ENCODE measurements at regions not wholly inside any gene's neighbourhood (a gene's known extent, or its start where the extent isn't known, plus 50 kb on each side); places are given as distances from the start of the nearest gene placed in this dataset.

DNA sequence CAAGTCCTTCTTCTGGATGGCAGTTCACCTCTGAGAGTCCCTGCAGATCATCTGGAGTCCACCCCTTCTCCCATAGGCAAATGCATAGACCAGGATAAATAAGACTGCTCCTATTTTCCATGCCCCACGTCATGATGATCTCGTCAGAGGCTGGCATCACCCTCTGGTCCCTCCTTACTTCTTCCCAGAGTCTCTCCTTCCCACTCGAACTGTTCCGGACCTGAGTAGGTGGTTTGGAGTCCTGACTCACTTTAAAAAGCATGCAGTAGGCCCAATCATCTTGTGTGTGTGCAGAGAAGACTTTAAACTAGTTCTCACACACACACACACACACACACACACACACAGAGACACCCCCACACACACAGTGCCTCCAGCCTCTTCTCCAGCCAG is 72.0 kb downstream of the SOX9 start:
- TF ChIP-seq GATA2 (IDR thresholded peaks at IDR 0.05; ENCODE audit: low read depth, low read length) (no peak), GATA3 (IDR thresholded peaks at IDR 0.05; ENCODE audit: low read depth, low read length) (no peak)

DNA sequence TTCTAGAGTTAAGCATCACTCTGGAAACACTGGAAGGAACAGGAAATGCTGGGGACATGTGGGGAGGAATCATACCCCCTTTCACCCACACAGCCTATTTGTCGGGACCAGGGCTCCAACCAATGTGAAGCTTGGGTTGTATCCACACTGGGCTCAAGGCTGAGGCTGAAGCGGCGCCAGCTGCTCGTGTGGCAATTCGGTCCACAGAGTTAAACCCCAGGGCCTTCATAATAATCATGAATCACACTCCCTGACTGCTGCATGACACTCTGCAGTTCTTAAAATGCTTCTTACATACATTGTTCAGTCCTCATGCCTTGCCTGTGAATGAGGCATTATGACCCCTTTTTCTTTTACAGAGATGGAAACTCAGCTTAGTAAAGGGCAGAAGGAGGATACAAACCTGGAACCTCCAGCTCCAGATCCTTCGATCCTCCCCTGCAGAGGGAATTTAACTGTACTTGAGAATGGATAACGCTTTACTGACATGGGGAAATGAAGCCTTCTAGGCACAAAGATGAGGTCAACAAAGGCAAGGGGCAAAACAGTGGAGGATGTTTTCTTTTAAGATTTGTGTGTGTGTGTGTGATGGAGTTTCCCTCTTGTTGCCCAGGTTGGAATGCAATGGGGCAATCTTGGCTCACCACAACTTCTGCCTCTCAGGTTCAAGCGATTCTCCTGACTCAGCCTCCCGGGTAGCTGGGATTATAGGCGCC is 72.7 kb downstream of the SOX9 start:
- no peak for TF ChIP-seq GATA2 (IDR thresholded peaks at IDR 0.05; ENCODE audit: low read depth, low read length)
- no peak for TF ChIP-seq GATA3 (IDR thresholded peaks at IDR 0.05; ENCODE audit: low read depth, low read length)

DNA sequence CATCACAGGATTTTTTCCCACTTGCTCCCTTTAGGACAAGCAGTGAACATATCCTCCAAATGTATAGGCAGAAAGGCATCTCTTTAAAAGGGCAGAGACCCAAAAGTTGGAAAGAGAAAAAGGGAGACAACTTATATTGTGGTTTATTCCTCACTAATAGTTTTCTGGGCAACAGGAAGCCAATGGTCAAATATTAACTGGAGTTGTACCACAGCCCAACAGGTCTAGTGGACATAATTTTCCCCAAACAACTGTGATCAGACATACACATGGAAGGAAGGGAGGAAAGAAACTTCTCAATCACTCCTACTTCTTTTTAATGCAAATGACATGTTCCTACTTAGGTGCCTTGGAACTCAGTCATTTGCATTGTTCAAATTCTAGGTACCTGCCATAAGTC is 78.4 kb downstream of the SOX9 start:
- TF ChIP-seq GATA3 (IDR thresholded peaks at IDR 0.05; ENCODE audit: low read depth, low read length) (no peak), GATA2 (IDR thresholded peaks at IDR 0.05; ENCODE audit: low read depth, low read length) (no peak)

DNA sequence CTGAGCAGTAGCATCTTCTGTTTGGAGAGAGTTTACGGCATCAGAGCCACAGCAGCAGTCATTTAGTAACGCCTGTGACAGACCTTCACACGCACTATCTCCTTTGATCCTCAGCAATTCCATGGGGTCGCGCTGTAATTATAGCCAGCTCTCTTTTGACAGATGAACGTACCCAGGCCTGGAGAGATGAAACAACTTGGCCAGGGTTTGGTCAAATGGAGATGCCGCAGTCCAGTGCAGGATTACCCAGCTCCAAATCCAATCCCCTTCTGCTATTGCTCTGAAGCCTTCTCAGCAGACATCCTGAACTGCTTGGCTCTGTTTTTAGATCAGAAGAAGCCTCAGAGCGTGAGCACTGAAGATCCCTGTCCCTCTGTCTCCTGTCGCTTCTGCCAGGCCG is 83.9 kb downstream of the SOX9 start:
- TF ChIP-seq GATA2 (IDR thresholded peaks at IDR 0.05; ENCODE audit: low read depth, low read length) (no peak), GATA3 (IDR thresholded peaks at IDR 0.05; ENCODE audit: low read depth, low read length) (no peak)

DNA sequence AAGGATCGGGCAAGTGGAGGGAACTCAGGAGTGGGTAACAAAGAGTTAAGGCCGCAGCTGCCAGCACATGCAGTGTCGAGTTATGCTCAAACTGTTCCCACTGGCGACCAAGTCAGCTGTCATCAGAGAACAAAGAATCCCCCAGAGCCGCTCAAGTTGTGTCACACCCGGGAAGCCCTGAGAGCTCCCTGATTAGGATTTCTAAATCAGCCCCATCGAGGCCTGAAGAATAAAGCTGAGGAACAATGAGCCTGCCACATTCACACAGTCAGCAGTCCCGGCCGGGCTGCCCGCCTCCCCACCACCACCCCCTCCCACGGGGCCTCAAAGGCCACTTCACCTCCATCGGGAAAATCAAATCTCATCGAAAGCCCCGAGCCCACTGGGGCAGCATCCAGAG is 84.5 kb downstream of the SOX9 start:
- TF ChIP-seq GATA3 (IDR thresholded peaks at IDR 0.05; ENCODE audit: low read depth, low read length) = no peak
- TF ChIP-seq GATA2 (IDR thresholded peaks at IDR 0.05; ENCODE audit: low read depth, low read length) = no peak

DNA sequence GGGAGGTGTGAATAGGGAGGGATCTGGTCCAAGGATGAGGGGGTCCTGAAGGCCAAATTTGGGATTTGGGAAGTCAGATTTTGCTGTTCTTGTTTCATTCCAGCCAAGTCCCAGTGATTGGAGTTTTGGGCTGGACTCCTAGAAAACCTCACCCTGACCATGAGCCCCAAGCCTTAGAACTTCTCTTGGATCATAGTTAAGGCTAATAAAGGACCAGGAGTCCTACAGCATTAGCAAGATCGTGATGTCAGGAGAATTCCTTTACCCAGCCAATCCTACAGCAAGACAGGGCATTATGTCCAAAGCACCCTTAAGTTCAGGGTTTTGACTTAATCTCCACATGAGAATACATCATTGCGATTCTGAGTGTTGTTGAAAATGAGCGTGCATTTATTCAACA is 85.0 kb downstream of the SOX9 start:
- TF ChIP-seq GATA2 (IDR thresholded peaks at IDR 0.05; ENCODE audit: low read depth, low read length) (no peak), GATA3 (IDR thresholded peaks at IDR 0.05; ENCODE audit: low read depth, low read length) (no peak)

DNA sequence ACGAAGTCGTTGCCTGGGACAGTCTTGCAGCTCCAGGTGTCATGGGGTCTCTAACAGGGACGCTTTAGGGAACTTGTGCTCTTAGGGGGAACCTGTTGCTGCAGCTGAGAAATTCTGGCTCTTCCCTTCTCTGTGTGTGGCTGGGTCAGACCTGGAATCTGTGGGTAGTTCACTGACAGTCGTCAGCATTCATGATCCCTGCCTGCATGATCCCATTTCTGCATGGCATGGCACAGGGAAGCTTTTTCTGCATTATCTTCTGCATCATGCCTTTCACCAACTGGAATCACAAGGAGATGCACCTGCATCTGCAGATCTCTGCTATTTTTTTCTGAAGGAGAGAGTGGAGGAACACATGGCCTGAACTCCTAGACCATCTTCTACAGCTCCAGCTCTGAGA is 85.6 kb downstream of the SOX9 start:
- TF ChIP-seq GATA2 (IDR thresholded peaks at IDR 0.05; ENCODE audit: low read depth, low read length) (no peak), GATA3 (IDR thresholded peaks at IDR 0.05; ENCODE audit: low read depth, low read length) (no peak)

DNA sequence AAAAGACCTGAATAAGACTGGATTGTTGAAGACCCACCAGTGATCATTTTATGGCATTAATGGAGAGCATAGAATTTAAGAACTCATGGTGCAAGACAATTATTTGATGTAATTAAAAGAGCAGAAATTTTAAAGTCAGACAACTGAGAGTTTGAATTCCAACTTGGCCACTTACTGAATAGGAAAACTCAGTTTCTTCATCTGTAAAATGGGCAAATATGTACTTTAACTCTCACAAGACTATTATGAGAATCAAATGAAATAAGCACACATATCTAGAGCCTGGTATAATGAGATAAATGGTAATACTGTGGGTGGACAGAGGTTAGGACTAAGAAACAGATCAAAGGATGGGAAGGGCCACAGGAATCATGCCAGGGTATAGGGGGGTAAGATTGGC is 88.0 kb downstream of the SOX9 start:
- TF ChIP-seq GATA3 (IDR thresholded peaks at IDR 0.05; ENCODE audit: low read depth, low read length) (no peak), GATA2 (IDR thresholded peaks at IDR 0.05; ENCODE audit: low read depth, low read length) (no peak)

DNA sequence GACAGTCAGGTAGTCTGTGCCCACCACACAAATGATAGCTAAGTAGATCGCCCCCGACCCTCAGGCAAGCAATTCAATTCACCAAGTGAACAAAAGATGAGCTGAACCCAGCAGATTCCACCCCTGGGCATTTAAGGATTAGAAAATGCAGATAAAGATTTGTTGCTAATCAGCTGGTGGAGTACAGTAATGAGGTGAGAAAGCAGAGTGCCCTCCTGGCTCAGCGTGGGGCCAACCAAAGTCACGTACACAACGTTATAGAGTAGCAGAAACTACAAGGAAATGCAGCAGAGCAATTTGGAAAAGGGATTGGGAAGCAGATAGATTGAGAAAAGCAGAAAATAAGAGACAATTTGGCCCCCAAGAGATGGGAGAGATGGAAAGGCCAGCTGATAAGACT is 91.2 kb downstream of the SOX9 start:
- no peak for TF ChIP-seq GATA2 (IDR thresholded peaks at IDR 0.05; ENCODE audit: low read depth, low read length)
- TF ChIP-seq GATA3 (IDR thresholded peaks at IDR 0.05; ENCODE audit: low read depth, low read length) = no peak

DNA sequence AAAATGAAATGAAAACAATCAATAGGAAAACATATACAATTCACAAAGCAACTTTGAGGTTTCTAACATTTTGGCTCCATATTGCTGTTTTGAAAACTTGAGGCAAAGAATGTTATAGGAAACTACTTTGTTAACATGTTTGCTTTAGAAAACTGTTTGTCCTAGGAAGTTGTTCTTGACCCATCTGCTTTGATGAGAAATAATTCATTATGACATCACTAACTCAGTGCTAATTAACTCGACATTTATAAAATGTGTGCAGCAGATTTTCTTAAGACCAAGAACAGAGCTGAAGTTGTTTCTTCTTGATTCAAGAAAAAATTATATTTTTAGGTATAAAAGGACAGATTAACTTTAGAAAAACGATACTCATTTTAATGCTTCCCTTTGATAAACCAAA is 94.7 kb downstream of the SOX9 start:
- no peak for TF ChIP-seq GATA2 (IDR thresholded peaks at IDR 0.05; ENCODE audit: low read depth, low read length)
- TF ChIP-seq GATA3 (IDR thresholded peaks at IDR 0.05; ENCODE audit: low read depth, low read length) = no peak

DNA sequence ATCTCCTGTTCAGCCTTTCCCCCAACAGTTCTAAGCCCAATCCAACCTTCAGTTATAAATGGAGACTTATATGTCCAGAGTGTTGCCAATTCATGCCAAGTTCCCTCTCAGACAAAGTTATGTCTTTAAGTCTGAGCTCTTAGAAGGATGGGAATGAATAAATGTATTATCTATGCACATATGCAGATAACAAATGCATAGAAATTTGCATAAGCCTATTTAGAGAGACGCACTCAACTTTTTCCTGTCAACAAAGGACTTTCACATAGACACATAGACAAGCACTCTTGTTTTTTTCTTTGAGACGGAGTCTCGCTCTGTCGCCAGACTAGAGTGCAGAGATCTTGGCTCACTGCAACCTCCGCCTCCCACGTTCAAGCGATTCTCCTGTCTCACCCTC is 95.1 kb downstream of the SOX9 start:
- TF ChIP-seq GATA3 (IDR thresholded peaks at IDR 0.05; ENCODE audit: low read depth, low read length) (no peak), GATA2 (IDR thresholded peaks at IDR 0.05; ENCODE audit: low read depth, low read length) (no peak)

DNA sequence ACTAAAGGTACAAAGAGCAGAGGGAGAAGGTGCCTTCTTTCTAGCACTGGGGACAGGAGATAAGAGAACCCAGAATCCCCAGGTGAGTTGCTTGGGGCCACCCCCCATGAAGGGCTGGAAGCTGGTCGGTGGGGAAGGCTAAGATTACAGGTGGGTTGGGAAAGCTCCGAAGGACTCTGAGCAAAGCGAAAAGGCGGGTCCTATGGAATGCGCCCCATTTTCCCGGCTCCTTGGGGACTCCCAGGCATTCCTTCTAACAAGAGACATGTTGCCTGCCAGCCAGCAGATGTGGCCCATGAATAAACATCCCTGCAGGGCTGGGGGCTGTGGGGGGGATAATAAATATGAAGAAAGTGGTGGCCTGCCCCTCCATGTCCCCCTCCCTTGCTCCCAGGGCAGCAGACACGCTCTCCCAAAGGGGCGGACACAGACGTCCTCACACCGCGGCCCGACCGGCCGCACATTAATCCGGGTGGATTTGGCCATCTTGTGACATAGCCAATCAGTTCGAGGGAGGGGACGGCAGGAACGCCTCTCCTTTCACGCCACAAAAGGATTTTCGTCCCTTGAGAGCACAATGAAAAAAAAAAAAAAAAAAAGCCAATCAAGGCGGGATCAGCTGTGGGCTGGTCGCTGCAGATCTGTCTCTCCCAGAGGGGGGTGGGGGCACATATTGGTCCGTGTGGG is 98.5 kb downstream of the SOX9 start:
- TF ChIP-seq GATA2 (IDR thresholded peaks at IDR 0.05; ENCODE audit: low read depth, low read length) (0 out of 2 replicates have a peak, but pooled peaks have one; percentile 20), GATA3 (IDR thresholded peaks at IDR 0.05; ENCODE audit: low read depth, low read length) (no peak)

DNA sequence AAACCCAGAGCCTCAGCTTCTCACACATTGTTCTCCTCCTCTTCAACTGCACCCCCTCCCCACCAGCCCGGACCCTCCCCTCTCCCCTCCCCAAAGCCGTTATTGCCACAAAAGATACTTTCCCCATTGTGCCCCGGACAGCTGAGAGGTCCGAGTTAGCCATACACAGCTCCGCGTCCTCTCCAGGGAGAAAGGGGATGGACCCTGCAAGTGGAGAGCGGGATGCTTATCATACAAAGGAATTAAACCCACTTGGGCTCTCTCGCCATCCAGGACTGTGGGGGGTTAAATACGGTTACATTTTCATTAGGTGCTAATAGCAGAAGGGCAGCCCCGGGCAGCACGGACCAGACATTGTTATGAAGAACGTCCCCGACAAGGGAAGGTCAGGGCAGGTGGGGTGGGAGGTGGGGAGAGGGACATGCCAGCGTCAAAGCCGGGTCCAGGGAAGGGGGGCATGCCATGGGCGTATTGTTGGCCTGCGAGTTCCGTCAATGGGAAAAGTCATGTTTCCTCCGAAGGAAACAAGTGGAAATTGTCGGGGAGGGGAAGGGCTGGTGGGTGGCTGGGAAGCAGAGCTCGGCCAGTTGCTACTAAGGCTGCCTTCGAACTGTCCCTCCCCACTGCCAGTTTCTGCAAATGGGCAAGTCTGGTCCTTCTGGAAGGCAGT is 99.1 kb downstream of the SOX9 start:
- no peak for TF ChIP-seq GATA3 (IDR thresholded peaks at IDR 0.05; ENCODE audit: low read depth, low read length)
- no peak for TF ChIP-seq GATA2 (IDR thresholded peaks at IDR 0.05; ENCODE audit: low read depth, low read length)

DNA sequence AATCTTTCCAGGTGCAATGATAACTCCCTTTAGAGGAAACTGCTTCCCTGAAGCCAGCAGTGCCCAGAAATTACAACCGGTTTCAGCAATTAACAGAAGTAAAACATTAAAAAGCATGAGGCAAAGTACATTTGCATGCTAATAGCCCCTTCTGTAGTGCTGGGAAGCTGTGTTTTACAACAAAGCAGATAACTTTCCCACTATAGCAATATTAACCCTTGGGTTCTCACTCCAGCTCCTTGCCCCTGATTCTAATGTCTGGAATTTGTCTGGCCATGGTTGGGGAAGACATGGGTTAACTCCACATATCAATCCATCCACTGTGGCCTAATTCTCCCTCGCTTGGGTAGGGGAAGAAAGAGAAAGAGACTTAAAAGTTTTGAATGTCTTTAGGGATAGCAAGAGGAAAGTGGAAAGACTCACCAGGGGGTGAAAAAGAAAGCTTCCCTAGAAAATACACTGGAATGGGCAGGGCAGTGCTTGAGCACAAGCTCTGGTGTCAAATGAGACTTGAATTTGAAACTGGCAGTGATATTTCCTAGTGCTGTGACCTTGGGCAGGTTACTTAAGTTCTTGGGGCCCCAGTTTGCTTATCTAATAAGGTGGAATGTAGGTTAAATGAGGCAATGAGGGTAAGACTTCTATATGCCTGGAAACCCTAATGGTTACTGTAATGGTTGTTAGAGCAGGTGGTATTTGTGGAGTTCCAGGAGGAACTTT is 102.0 kb downstream of the SOX9 start:
- TF ChIP-seq GATA2 (IDR thresholded peaks at IDR 0.05; ENCODE audit: low read depth, low read length) = no peak
